GM12872 (cell line): ENCODE measurements at regions not wholly inside any gene's neighbourhood (a gene's known extent, or its start where the extent isn't known, plus 50 kb on each side); places are given as distances from the start of the nearest gene placed in this dataset.

Experiments
- CTCF ChIP-seq: IDR thresholded peaks from 3 replicates; pipeline ENCODE4 v1.5.1; 2011; ENCODE audit warnings: low read depth, mild to moderate bottlenecking, low read length, moderate library complexity; ENCODE audit not compliant: insufficient read depth

GRCh38 chr20:48558906-48559305, 268.9 kb downstream of the PREX1 start:
- no peak for TF ChIP-seq CTCF

GRCh38 chr20:48557380-48557779, 270.4 kb downstream of the PREX1 start:
- TF ChIP-seq CTCF = no peak

- no peak for TF ChIP-seq CTCF
Measured at GRCh38 chr20:48556956-48557355, 270.8 kb downstream of the PREX1 start.

GRCh38 chr20:48552550-48552949, 275.2 kb downstream of the PREX1 start:
- TF ChIP-seq CTCF = no peak

GRCh38 chr20:48550814-48551213, 277.0 kb downstream of the PREX1 start:
- TF ChIP-seq CTCF = no peak

GRCh38 chr20:48547664-48548063, 280.1 kb downstream of the PREX1 start:
- TF ChIP-seq CTCF = no peak

GRCh38 chr20:48544402-48545339, 283.1 kb downstream of the PREX1 start:
- TF ChIP-seq CTCF = no peak
